HG02642 (cell line): ENCODE measurements at regions not wholly inside any gene's neighbourhood (a gene's known extent, or its start where the extent isn't known, plus 50 kb on each side); places are given as distances from the start of the nearest gene placed in this dataset.

Source experiments
- ATAC-seq: cut with Tn5 transposase; IDR thresholded peaks from one replicate; pipeline ENCODE4 v1.9.1; 2021; ENCODE audit warnings: mild to moderate bottlenecking; ENCODE audit not compliant: unreplicated experiment, poor library complexity

- ATAC-seq, result peak; percentile 58
Observed at GRCh38 chr7:47191876-47192291, 390.0 kb downstream of the TNS3 start.

- no peak for ATAC-seq
Observed at GRCh38 chr7:47191316-47191715, 390.6 kb downstream of the TNS3 start.

- ATAC-seq, result no peak
Observed at GRCh38 chr7:47190462-47190861, 391.4 kb downstream of the TNS3 start.

GRCh38 chr7:47188653-47189315 is 393.1 kb downstream of the TNS3 start:
- ATAC-seq, result no peak

- no peak for ATAC-seq
Observed at GRCh38 chr7:47188136-47188535, 393.8 kb downstream of the TNS3 start.

- ATAC-seq, result peak; percentile 93
Observed at GRCh38 chr7:47186316-47186715, 395.6 kb downstream of the TNS3 start.

- no peak for ATAC-seq
Observed at GRCh38 chr7:47185839-47186238, 396.1 kb downstream of the TNS3 start.

DNA sequence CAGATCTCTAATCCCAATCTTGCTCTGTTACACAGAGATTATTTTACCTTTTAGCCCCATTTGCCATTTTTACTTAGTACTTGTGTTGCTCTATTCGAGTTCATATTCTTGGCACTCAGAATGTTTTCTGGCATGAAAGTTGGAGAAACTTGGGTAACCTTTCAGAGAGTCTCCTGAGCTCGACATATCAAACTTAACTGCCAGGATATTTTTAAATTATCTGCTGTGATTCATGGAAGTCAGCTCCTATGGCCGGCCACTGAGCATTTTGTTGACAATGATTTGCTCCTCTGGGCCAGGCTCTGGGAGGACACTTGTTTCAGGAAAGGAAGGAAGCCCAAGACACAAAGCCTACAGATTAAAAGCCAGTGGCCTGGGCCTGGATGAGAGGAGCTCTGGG is 396.7 kb downstream of the TNS3 start:
- no peak for ATAC-seq

- no peak for ATAC-seq
Observed at GRCh38 chr7:47183862-47184590, 397.9 kb downstream of the TNS3 start.

- no peak for ATAC-seq
Observed at GRCh38 chr7:47181746-47182361, 400.1 kb downstream of the TNS3 start.

- ATAC-seq, result no peak
Observed at GRCh38 chr7:47180516-47180826, 401.4 kb downstream of the TNS3 start.

- peak; percentile 68 for ATAC-seq
Observed at GRCh38 chr7:47179812-47180515, 401.9 kb downstream of the TNS3 start.

GRCh38 chr7:47172602-47173539 is 409.0 kb downstream of the TNS3 start:
- ATAC-seq, result peak; percentile 93

GRCh38 chr7:47170516-47170915 is 411.4 kb downstream of the TNS3 start:
- ATAC-seq, result no peak

DNA sequence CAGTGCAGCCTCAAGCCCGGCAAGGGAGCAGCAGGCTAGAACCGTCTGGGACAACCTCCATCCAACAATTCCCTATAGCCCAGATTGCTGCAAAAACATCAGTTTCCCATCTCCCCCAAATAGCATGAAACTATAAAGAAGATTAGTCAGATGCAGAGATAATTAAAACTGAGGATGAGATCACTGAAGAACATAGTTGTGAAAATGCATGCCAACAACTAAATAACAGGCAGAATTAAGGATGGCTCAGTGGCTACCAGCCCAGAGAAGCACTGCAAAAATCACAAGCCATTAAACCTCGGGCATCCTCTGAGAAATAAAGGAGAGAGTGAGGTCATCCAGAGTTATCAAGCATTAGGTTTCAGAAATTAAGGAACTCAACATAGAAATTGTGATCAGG is 427.1 kb downstream of the TNS3 start:
- no peak for ATAC-seq

- ATAC-seq, result no peak
Observed at GRCh38 chr7:47153576-47153975, 428.3 kb downstream of the TNS3 start.

GRCh38 chr7:47153058-47153457 is 428.9 kb downstream of the TNS3 start:
- no peak for ATAC-seq

DNA sequence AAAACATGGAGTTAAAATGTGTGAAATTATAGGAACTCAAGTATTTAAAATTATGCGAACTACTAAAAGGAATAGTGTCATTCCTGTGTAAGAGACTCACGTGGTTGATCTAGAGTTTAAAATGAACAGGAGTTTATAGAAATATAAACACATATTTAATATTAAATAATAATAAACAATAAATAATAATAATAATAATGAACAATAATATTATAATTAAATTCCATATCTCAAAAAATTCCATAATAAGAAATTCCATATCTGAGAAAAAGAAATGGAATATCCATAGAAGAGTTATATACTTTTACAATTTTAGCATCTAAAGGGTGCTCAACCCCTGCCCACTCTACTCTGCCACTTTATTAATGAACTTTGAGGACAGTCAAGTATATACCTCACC is 429.6 kb downstream of the TNS3 start:
- ATAC-seq, result no peak

DNA sequence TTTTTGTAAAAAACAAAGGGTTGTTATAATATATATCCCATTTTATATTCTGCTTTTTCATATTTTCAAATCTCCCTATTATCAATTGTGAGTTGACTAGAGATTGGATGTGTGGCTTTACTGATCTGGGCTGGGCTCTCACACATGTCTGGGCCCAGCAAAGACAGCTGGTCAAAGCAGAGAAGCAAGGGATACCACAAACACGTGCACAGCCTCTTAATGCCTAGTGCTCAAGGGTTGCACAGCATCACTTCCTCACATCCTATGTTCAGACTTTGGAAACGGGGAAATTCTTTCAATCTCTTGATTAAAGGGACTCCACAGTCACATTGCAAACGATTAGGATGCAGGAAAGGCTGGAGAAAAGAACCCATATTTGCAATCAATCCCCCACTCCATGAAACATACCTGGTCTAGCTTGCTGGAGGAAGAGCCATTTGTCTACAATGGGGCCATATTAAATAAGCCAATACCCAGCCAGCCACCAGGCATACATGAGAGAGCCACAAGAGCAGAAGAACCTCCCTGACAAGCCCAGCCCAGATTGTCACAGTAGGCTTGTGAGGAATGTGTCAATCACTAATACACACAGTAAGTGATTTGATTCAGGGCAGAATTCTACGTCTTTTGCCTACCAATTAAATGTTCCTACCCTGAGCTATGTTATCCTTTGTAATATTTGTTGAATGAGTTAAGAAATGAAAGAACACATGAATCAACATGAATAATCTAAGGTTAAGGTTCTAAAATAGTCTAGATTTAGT is 431.2 kb downstream of the TNS3 start:
- ATAC-seq, result no peak
